ENCODE measurements at regions not wholly inside any gene's neighbourhood (a gene's known extent, or its start where the extent isn't known, plus 50 kb on each side); places are given as distances from the start of the nearest gene placed in this dataset.

DNA sequence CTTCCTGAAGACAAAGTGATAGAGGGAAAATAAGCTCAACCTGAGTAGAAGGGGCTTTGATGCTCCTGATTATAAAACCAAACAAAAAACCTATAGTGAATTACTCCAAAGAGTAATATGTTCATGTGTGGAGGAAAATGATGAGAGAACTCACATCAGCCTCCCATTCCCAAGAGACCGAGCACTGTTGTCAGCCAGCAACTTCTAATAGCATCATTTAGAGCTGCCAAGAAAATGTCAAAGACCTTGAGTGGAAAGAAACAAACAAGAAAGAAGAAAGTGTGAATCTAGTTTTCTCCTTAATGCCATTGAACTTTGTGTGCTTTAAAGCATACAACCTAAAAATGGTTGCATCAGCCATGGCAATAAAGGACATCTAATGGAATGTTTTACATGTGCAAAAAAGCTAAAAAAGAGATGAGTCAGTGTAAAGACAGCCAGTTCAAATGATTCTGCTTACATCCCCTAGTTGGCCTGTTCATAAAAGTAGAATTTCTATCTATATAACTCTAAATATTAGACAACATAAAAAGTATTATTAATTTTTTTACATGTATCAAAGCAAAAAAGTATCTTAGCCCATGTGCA lies 1066.2 kb downstream of the TDRD15 start:
- no peak for DNase-seq (ENCODE audit: extremely low read depth, low read depth)
- TF ChIP-seq, protein P1, sequence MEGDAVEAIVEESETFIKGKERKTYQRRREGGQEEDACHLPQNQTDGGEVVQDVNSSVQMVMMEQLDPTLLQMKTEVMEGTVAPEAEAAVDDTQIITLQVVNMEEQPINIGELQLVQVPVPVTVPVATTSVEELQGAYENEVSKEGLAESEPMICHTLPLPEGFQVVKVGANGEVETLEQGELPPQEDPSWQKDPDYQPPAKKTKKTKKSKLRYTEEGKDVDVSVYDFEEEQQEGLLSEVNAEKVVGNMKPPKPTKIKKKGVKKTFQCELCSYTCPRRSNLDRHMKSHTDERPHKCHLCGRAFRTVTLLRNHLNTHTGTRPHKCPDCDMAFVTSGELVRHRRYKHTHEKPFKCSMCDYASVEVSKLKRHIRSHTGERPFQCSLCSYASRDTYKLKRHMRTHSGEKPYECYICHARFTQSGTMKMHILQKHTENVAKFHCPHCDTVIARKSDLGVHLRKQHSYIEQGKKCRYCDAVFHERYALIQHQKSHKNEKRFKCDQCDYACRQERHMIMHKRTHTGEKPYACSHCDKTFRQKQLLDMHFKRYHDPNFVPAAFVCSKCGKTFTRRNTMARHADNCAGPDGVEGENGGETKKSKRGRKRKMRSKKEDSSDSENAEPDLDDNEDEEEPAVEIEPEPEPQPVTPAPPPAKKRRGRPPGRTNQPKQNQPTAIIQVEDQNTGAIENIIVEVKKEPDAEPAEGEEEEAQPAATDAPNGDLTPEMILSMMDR (IDR thresholded peaks at IDR 0.05; ENCODE audit: low read depth, low read length): no peak

DNA sequence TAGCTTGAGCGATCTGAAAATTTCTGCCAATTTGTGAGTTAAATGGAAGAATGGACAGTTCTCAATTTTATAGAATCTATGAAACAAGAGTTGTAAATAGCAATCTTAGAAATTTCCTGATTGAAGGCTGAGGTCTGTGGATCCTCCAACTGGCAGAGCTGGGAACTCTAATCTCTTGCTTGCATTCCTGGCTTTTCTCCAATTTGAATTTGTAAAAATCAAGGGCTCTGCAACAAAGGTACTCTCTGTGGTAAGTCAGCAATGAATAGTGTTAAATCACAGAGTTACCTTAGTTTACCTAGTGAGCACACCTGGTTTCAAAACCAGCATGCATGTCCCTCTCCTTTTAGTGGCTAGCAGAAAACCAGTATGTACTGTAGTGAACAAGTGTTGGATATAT lies 1070.5 kb downstream of the TDRD15 start:
- DNase-seq (ENCODE audit: extremely low read depth, low read depth): no peak
- TF ChIP-seq, protein P1 (IDR thresholded peaks at IDR 0.05; ENCODE audit: low read depth, low read length): no peak

DNA sequence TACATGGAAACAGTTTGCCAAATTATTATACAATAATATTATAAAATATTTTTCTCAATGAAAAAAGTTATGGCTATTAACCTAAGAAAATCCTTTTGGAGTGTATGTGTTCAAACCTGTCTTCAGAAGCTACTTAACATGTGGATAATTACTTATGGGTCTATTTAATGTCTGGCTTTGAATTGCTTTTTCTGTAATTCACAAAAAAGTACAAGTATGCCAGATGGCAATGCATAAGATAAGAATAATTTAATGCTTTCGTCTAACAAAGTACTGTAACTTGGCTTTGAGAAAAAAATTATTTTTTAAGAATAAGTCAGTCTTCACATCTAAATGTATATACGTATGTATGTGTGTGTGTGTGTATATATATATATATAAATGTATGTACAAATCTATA lies 1073.0 kb downstream of the TDRD15 start:
- DNase-seq (ENCODE audit: extremely low read depth, low read depth): no peak
- TF ChIP-seq, protein P1 (IDR thresholded peaks at IDR 0.05; ENCODE audit: low read depth, low read length): no peak

DNA sequence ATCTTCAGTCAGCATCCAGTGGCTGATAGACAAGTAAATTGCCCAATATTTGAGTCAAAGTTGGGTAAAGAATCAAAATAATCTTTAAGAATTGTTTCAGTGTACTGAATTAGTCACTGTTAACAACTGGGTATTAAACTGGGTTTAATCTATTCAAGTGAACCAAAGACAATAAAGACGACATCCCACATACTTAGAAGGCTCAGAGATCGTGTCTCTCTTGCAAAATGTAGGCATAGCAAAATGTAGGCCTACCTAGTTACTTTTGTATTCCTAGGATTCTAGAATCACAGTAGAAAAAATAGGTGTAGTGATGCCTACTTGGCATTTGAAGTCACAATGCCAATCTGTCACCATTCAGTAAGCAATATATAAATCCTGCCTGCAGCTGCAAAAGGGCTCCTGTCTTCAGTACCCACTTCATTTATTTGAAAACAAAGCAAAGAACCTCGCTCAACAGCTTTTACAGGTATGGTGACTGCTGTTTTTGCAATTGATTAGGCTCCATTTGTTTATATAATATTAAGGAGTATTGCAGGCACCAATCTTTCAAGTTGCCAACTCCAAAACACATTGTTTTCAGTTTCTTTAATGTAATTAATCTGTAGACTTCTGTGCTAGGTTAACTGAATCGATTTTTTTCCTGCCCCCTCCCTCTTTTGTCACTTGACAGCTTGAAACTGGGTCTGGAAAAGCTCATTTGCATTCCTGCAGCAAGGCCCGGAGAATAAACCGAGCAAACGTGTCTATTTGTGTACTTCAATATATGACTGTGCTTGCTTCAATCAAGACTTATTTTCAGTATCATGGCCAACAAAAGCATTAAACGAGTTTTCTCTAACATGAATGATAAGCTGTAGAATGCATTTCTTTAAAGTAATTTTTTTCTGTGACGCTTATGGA lies 1074.9 kb downstream of the TDRD15 start:
- DNase-seq (ENCODE audit: extremely low read depth, low read depth): no peak
- TF ChIP-seq, protein P1 (IDR thresholded peaks at IDR 0.05; ENCODE audit: low read depth, low read length): no peak

DNA sequence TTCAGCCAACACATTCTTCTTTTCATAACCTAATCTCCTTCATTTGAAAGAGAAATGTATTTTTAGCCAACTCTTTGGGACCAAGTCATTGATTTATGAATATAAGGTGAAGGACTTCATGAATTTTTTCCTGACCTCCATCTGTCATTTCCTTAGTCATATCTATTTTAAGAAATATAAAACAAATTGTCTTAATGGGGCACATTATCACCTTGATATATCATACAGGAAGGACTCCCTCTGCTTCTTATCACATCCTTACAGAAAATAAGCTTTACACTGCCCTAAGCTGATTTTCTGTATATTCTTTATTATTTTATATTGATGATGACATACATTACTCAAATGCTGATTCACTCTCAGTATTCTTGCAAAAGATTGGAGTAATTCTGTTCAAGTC lies 1076.2 kb downstream of the TDRD15 start:
- TF ChIP-seq, protein P1 (IDR thresholded peaks at IDR 0.05; ENCODE audit: low read depth, low read length): no peak
- no peak for DNase-seq (ENCODE audit: extremely low read depth, low read depth)

DNA sequence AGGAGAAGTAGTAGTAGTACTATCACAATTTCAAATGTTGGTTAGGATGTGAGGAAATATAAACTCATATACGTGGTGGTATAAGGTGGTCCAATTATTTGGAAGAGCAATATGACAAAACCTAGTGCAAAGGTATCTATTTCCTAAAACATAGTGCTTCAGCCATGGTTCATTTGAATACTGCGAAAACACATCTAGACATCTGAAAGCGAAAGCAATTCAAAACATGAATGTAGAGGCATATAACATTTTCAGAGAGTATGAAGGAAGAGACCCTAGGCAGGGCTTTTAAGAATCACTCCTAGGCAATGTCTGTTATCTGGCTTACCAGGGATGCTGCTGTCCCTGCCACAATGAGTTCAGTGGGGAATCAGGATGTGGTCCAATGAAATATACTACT lies 1085.8 kb downstream of the TDRD15 start:
- DNase-seq (ENCODE audit: extremely low read depth, low read depth): no peak
- TF ChIP-seq, protein P1 (IDR thresholded peaks at IDR 0.05; ENCODE audit: low read depth, low read length): no peak

DNA sequence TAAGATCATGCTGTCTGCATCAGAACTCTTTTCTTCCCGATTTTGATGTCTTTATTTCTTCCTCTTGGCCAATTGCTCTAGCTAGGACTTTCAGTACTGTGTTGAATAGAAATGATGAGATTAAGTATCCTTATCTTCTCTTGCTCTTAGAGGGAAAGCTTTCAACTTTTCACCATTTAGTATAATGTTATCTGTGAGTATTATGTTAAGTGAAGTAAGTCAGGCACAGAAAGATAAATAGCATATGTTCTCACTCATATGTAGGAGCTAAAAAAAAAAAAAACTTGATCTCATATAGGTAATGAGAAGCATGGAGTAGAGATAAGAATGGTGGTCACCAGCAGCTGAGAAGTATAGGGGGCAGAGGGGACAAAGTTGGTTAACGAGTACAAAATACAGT lies 1089.5 kb downstream of the TDRD15 start:
- DNase-seq (ENCODE audit: extremely low read depth, low read depth): no peak
- TF ChIP-seq, protein P1 (IDR thresholded peaks at IDR 0.05; ENCODE audit: low read depth, low read length): no peak
